ENCODE measurements at regions not wholly inside any gene's neighbourhood (a gene's known extent, or its start where the extent isn't known, plus 50 kb on each side); places are given as distances from the start of the nearest gene placed in this dataset.

DNA sequence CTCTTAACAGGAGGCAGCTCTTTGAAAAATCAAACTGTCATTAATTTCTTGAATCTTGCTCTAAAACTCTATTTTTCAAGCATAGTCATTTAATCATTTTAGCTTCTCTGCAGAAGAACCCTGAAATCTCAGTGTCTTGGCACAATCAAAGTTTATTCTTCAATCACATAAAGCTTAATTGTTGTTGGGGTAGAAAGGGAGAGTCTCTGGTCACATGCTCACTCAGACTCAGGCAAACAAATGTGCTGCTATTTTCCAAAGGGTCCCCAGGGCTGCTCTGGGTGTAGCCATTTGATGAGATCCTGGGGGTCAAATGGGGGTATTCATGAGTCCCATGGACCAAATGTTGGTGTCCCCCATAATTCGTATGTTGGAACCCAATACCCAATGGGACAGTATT, 114.8 kb downstream of the MSX2 start:
- Histone ChIP-seq H3K27me3 (ENCODE audit: control insufficient read depth, insufficient read depth, low read length) (no peaks in the 10 kb centered on the region), H3K36me3 (ENCODE audit: control insufficient read depth, insufficient read depth, low read length) (no peaks in the 10 kb centered on the region), H3K4me3 (ENCODE audit: low read depth, low read length) (no peak overlapping the region)
- TF ChIP-seq, protein P1, sequence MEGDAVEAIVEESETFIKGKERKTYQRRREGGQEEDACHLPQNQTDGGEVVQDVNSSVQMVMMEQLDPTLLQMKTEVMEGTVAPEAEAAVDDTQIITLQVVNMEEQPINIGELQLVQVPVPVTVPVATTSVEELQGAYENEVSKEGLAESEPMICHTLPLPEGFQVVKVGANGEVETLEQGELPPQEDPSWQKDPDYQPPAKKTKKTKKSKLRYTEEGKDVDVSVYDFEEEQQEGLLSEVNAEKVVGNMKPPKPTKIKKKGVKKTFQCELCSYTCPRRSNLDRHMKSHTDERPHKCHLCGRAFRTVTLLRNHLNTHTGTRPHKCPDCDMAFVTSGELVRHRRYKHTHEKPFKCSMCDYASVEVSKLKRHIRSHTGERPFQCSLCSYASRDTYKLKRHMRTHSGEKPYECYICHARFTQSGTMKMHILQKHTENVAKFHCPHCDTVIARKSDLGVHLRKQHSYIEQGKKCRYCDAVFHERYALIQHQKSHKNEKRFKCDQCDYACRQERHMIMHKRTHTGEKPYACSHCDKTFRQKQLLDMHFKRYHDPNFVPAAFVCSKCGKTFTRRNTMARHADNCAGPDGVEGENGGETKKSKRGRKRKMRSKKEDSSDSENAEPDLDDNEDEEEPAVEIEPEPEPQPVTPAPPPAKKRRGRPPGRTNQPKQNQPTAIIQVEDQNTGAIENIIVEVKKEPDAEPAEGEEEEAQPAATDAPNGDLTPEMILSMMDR (IDR thresholded peaks at IDR 0.05; ENCODE audit: insufficient read depth, low read length, severe bottlenecking) = no peak
- FAIRE-seq = no peak
- no peak for DNase-seq (ENCODE audit: low read depth)

DNA sequence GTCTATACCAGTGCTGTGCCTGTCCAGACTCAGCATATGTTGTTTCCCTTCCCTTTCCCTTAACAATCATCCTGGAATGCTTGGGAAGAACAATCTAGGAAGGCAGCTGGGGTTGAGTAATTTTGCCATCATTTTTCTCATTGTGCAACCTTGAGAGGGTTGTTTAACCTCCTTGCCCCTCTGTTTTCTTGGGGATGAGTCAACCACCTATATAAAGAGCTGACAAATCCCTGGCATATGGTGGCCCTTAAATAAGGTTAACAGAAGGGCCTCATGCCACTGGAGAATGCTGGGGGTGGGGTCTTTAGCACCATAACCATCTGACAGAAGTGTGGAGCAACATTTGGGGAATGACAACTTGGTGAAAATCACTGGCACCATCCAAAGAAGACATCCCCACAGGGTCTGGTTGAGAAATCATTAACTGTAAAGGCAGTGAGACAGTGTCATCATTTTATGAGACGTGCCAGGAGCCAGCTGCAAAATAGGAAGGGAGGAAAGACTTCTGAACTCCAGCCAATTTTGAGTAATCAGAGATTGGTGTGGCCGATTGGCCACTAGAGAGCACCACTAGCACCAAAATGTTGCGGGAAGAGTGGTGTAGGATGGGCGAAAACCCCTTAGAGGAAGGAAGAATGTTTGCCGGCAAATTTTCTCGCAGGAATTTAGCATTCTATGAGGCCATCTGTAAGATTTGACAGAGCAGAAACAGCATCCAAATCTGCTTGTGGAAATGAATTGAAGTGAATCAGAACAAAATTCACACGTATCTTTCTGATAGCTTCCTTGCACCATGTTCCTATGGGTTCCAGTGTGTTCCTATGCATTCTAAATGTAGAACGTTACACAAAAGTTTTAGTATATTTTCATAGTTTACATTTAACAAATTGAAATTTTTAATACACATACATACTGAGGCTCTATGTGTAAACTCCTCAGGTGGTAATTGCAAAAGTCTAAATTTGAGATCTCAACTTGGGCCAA, 113.8 kb downstream of the MSX2 start:
- Histone ChIP-seq H3K4me3 (ENCODE audit: low read depth, low read length) (no peak overlapping the region), H3K36me3 (ENCODE audit: control insufficient read depth, insufficient read depth, low read length) (no peaks in the 10 kb centered on the region), H3K27me3 (ENCODE audit: control insufficient read depth, insufficient read depth, low read length) (no peaks in the 10 kb centered on the region)
- FAIRE-seq (no peak), DNase-seq (ENCODE audit: low read depth) (peak; percentile 47)
- TF ChIP-seq, protein P1 (IDR thresholded peaks at IDR 0.05; ENCODE audit: insufficient read depth, low read length, severe bottlenecking) = no peak

DNA sequence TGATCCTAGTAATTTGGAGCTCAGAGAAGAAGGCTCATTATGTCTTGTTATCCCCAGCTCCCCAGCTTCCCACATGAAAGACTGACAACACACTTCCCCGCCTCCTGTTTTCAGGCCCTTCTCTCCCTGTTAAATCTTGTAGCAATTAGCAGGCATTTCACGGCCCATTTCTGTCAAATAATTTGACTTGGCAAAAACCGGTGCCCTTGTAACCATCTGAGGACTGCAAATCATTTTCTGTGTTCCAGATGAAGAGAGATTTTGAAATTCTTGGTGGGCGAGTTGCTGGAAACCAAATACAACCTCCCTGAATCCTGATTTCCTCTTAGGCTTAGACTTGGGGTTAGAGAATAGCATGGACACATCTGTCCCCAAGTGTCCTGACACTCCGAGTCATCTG, 109.7 kb downstream of the MSX2 start:
- Histone ChIP-seq H3K4me3 (ENCODE audit: low read depth, low read length) (no peak overlapping the region), H3K27me3 (ENCODE audit: control insufficient read depth, insufficient read depth, low read length) (no peaks in the 10 kb centered on the region), H3K36me3 (ENCODE audit: control insufficient read depth, insufficient read depth, low read length) (no peaks in the 10 kb centered on the region)
- TF ChIP-seq, protein P1 (IDR thresholded peaks at IDR 0.05; ENCODE audit: insufficient read depth, low read length, severe bottlenecking) = no peak
- no peak for FAIRE-seq
- no peak for DNase-seq (ENCODE audit: low read depth)

DNA sequence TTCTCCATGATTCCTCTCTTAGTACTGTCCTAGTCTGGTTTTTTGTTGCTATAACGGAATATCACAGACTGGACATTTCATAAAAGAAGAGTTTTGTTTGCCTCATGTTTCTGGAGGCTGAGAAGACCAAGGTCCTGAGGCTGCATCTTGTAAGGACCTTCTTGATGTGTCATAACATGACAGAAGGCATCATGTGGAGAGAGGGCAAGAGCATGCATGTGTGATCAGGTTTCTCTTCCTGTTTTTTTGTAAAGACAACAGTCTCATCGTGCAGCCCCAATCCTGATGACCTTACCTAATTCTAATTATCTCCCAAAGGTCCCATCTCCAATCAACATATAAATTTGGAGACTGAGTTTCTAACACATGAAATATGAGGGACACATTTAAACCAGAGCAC, 108.4 kb downstream of the MSX2 start:
- DNase-seq (ENCODE audit: low read depth) = no peak
- no peak overlapping the region for H3K4me3 ChIP-seq (ENCODE audit: low read depth, low read length)
- FAIRE-seq = no peak
- TF ChIP-seq, protein P1 (IDR thresholded peaks at IDR 0.05; ENCODE audit: insufficient read depth, low read length, severe bottlenecking) = no peak
- no peaks in the 10 kb centered on the region for H3K27me3 ChIP-seq (ENCODE audit: control insufficient read depth, insufficient read depth, low read length)
- H3K36me3 ChIP-seq (ENCODE audit: control insufficient read depth, insufficient read depth, low read length) = no peaks in the 10 kb centered on the region

DNA sequence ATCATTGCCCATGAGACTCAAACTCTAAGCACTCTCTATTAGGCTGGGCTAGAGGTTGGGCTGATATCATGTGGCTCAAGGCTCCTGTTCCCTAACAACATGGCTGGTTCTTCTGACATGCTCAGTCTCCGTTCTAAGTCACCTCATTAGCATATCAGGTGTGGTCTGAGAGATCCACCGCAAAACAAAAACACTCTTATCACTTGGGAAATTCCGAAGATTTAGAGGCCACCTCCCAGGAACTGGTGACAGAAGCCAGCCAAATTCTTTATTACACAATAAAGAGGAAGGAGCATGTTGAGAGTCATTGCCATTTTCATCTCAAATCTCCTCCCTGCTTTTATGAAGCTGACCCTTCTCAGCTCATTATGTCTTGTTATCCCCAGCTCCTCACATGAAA, 107.6 kb downstream of the MSX2 start:
- DNase-seq (ENCODE audit: low read depth) (no peak), FAIRE-seq (no peak)
- TF ChIP-seq, protein P1 (IDR thresholded peaks at IDR 0.05; ENCODE audit: insufficient read depth, low read length, severe bottlenecking) = no peak
- no peaks in the 10 kb centered on the region for H3K36me3 ChIP-seq (ENCODE audit: control insufficient read depth, insufficient read depth, low read length)
- no peaks in the 10 kb centered on the region for H3K27me3 ChIP-seq (ENCODE audit: control insufficient read depth, insufficient read depth, low read length)
- H3K4me3 ChIP-seq (ENCODE audit: low read depth, low read length) = no peak overlapping the region
